ENCODE measurements at regions not wholly inside any gene's neighbourhood (a gene's known extent, or its start where the extent isn't known, plus 50 kb on each side); places are given as distances from the start of the nearest gene placed in this dataset.

GRCh38 chrX:46234775-46235174, 310.4 kb downstream of the ZNF674 start:
- no peak for TF ChIP-seq CTCF (IDR thresholded peaks at IDR 0.05)
- no peak for TF ChIP-seq TCF7L2 (IDR thresholded peaks at IDR 0.05; ENCODE audit: low read depth, low read length)
- TF ChIP-seq POLR2AphosphoS5 (IDR thresholded peaks at IDR 0.05; ENCODE audit: low read depth, low read length), result no peak

Measured in Panc1 (cell line).